GM13976 (cell line): ENCODE measurements at regions not wholly inside any gene's neighbourhood (a gene's known extent, or its start where the extent isn't known, plus 50 kb on each side); places are given as distances from the start of the nearest gene placed in this dataset.

Experiments used
- DNase-seq: peaks from one replicate; pipeline ENCODE4 v3.0.0; 2012; ENCODE audit warnings: low spot score
- CTCF ChIP-seq: IDR thresholded peaks from 2 replicates; pipeline ENCODE4 v1.5.1; 2012; ENCODE audit warnings: borderline replicate concordance, mild to moderate bottlenecking; ENCODE audit not compliant: insufficient read depth; ENCODE audit errors: extremely low read depth, missing control alignments, control extremely low read depth
- in situ Hi-C: fragments of 300-500 bp; cut with MboI; formaldehyde crosslinking; loops from one replicate; pipeline ENCODE4 v1.12.0; 2022; ENCODE audit warnings: low sequenced_read_pairs, mixed read lengths, inconsistent platforms; ENCODE audit not compliant: unreplicated experiment

- in situ Hi-C loops, result loop anchor here (25.0 kb wide), 3 partner anchors 238 to 588 kb away; no protein-coding TSS in a partner anchor
- DNase-seq, result no peak
- TF ChIP-seq CTCF, result no peak
These were observed 90.1 kb downstream of the ANKRD10 start for GRCh38 chr13:110824702-110825300.

- no peak for TF ChIP-seq CTCF
- no peak for DNase-seq
- in situ Hi-C loops, result loop anchor here (25.0 kb wide), 1 partner anchor 588 kb away; no protein-coding TSS in a partner anchor
These were observed 89.4 kb downstream of the ANKRD10 start for GRCh38 chr13:110825516-110825915.

GRCh38 chr13:110826101-110826500 lies 88.8 kb downstream of the ANKRD10 start:
- TF ChIP-seq CTCF, result no peak
- in situ Hi-C loops, result loop anchor here (25.0 kb wide), 1 partner anchor 589 kb away; no protein-coding TSS in a partner anchor
- DNase-seq, result no peak

- no peak for TF ChIP-seq CTCF
- in situ Hi-C loops, result loop anchor here (25.0 kb wide), 1 partner anchor 590 kb away; no protein-coding TSS in a partner anchor
- no peak for DNase-seq
These were observed 87.8 kb downstream of the ANKRD10 start for GRCh38 chr13:110826861-110827672.
